Suppressor macrophage treated with lipopolysaccharide for 1 hour (primary cell): ENCODE measurements at regions not wholly inside any gene's neighbourhood (a gene's known extent, or its start where the extent isn't known, plus 50 kb on each side); places are given as distances from the start of the nearest gene placed in this dataset.
"Not testable (repeated sequence)": the region's sequence is repeated elsewhere in the genome, so short reads cannot be mapped to it uniquely, and the experiment has no call there.

ENCODE experiments used
- DNase-seq, 3 donors: peaks; one replicate each; pipeline ENCODE4 v3.0.0-alpha.2; 2020 to 2022

DNA sequence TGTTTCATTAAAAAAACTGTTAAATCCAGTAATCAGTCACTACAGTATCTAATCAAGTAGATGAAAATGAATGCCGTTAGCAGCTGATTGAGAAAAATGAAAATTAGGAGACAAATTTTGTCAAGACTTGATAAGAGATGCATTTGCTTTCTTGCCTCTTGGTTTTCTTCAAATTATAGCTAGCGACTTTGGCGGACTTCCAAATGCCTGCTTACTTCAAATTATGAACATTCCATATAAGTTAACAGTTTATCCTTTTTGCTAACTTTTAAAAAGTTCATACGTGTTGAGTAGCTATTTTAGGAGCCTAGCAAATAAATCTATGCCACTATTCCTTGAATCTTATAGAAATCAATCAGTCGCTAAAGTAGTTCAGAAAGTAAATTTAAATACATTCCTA, 58.8 kb downstream of the PPP4R3C start:
- DNase-seq = no peak

DNA sequence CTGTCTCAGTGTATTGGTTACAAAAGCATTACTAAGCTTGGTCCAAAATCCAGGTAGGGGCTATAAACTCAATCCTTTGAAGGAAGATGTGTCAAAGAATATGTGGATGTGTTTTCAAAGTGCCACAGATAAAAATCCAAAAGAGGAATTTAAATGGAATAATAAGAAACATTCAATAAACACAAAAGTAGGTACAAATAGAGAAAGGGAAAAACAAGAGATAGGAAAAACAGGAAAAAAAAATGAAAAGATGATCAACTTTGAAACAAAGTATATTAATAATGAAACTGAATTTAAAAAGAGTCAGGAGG, 64.0 kb downstream of the PPP4R3C start:
- DNase-seq = no peak

DNA sequence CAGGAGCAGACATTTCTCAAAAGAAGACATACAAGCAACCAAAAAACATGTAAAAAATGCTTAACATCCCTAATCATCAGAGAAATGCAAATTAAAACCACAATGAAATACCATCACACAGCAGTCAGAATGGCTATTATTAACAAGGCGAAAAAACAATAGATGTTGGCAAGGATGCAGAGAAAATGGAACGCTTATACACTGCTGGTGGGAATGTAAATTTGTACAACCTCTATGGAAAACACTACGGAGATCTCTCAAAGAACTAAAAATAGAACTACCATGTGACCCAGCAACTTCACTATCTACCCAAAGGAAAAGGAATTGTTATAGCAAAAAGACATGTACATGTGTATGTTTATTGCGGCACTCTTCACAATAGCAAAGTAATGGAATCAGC, 71.5 kb downstream of the PPP4R3C start:
- DNase-seq = no peak

DNA sequence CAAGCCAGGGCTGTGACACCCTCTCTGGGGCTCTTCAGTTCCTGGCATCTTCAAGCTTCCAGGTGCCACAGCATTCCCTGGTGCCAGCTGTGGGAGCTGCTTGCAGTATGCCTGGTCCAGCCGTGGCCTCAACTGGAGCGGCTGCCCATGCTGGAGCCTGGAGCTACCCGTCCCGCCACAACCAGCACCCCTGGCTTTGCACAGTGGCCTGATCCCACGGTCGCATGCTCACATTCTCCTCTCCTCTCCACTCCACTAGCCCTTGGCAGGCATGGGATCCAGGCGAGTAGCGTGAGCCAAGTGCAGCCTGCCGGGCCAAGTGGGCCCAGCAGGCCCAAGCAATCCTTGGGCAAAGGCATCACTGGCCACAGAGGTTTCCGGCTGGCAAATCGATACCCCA, 81.7 kb downstream of the PPP4R3C start:
- DNase-seq = no peak

DNA sequence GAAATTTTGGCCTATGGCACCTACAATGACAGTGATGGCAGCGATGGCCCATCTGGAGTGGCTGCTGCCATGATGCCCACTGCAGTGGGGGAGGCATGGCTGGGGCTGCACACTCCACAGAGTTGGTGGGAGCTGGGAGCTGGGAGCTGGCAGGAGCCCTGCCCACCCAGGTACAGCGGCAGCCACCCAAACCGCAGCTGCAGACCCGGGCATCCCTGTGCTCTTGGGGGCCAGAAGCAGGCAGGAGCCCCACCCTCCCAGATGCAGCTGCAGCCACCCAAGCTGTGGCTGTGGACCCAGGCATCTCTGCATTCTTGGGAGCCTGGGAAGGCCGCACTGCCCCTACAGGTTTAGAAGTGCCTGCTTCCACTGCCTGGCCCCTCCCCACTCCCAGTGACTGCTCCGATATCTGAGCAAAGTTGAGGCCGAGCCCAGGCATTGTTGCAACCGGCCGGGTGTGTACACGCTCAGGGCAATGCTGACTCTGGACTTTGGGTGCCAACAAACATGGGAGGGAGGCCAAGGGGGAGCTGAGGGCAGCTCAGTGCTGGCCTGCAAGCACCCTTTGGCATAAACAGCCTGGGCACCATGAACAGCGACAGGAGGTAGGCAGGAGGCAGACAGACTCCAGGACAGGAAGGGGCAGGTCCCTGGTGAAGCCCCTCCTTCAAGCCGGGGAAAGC, 82.8 kb downstream of the PPP4R3C start:
- no peak for DNase-seq

DNA sequence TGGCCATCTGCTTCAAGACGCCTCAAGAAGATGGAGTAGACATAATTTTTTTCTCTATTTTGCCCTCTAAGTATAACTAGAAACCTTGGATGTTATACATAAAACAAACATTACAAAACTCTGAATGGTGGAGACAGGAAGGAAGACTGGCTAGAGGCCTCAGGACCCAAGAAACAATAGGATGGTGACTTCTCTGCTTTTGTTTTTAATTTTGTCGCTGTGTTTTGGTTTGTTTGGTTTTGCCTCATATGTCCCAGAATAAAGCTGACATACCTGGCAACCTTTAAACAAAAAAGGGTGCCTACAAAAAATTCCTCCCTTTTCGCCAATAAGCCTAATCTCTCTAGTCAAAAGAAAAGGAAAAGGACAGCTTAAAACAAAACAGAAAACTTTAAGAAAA, 109.1 kb downstream of the PPP4R3C start:
- no peak for DNase-seq

DNA sequence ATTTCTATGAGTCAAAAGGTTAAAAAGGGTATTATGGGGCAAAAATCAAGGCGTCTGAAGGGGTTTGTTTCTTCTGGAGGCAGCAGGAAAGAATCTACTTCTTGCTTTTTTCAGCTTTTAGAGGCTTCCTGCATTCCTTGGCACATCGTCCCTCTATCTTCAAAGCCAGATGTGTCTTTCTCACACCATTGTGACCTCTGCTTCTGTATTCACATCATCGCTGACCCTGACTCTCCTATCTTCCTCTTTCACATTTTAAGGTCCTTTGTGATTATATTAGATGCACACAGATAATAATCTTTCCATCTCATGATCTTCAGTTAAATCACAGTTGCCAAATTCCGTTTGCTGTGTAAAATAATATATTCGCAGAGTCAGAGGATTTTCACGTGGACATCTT, 112.7 kb downstream of the PPP4R3C start:
- DNase-seq = no peak

DNA sequence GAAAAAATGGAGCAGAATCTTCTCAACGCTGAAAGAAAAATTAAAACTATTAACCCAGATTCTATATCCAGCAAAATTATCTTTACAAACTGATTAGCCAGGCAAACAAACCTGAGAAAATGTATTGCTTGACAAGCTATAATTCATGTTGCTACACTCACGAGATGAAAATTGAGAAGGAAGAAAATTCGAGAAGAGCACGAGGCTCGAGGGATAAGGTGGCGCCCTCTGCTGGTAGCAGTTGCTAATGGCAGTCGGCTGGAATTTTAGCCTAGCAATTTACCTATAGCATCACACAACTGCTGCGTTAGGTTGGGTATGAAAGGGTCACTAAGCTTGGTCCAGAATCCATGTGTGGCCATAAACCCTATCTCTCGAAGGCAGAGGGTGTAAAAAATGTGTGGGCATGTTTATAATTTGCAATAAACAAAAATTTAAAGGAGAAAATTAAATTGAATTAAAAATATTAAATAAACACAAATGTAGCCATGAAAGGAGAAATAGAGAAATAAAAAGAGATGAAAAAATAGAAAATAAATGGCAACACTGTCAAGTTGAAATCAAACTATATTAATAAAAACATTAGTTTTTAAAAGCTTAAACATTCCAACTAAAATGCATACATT, 126.6 kb downstream of the PPP4R3C start:
- DNase-seq = peak; percentile 38 to 53 (median 51)

DNA sequence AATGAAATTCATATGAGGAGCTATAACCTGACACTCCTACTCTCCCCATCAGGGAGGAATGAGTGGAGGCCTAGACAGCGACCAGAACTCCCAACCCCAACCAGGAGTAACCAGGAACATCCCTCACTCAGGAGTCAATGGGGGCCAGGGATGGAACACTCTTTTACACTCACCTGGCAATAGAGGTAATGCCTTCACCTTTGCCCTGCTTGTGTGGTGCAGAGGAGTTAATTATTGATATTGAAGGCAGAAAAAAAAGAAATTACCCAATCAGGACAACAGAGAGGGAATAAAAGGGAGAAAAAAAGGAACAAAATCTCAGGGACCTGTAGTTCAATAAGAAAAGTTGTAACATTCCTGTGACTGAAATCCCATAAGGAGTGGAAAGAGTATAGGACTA, 141.5 kb downstream of the PPP4R3C start:
- DNase-seq = no peak

DNA sequence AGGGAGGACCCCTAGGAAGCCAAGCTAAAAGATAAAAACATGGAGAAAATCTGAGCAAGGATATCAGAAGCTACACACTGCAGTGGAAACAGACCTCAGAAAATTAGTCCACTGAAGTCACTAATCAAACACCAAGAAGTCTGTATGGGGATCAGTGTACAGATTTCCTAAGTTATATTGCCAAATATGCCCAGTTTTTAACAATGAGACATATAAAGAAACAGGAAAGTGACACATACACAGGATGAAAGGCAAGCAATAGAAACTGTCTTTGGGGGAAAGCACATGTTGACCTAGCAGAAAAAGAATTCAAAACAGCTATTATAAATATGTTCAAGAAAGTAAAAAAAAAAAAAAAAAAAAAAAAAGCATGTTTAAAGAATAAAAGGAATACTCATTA, 153.7 kb downstream of the PPP4R3C start:
- no peak for DNase-seq

DNA sequence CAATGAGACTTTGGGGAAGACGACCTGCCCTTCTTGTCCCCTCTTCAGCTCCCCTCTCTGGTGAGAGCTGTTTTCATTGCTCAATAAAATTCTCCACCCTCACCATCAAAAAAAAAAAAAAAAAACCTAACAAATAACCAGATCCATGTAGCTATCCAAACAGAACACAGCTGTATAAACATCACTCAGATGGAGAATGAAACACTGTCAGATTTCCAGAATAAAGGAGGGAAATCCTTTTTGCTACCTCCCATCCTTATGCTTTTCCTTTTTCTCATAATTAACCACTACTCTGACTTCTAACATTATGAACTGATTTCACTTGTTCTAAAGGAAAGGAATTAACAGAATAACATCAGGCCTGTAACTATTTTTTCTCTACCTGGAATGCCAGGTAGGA, 155.6 kb downstream of the PPP4R3C start:
- DNase-seq = no peak

DNA sequence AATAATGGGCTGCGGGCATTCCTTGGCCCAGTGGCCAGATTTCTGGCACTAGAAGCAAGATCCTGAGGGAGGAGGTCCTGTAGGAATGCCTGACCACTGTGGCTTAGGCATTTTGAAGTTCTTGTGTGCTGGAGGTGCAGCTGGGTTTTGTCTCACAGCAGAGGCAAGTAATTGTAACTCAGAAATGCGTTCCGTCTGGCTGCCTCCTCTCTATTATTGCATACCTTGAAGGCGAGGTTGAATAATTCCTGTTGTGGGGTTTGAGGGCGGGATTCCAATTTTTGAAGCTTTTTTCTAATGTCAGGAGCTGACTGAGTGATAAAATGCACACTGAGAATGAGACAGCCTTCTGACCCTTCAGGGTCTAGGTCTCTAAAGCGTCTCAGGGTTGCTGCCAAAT, 170.6 kb downstream of the PPP4R3C start:
- not testable (repeated sequence) for DNase-seq

DNA sequence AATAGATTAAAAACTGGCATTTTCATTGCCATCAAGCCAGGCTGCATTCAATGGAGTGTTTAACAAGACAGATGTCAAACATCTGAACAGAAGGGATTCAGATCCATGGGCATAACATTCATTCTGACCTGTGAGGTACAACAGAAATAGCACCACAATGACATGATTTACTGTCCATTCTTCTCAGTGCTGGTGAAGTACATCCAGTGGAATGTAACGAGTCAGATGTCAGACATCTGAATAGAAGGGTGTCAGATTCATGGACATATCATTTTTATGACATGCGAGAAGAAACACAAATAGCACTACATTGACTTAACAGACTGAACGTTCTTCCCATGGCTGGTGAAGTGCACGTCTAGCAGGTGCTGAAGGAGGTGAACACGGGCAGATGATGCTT, 186.4 kb downstream of the PPP4R3C start:
- no peak for DNase-seq

DNA sequence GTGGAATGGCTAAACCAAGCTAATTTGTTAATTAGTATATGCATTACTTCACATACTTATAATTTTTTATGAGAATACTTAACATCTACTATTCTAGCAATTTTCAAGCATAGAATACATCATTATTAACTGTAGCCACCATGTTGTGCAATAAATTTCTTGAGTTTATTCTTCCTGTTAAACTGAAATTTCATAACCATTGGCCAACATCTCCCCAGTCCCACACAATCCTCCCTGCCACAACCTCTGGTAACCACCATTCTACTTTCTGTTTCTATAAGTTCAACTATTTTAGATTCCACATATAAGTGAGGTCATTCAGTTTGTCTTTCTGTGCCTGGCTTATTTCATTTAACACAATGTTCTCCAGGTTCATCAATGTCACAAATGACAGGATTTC, 208.5 kb downstream of the PPP4R3C start:
- peak; percentile 61 to 71 (median 67) for DNase-seq

DNA sequence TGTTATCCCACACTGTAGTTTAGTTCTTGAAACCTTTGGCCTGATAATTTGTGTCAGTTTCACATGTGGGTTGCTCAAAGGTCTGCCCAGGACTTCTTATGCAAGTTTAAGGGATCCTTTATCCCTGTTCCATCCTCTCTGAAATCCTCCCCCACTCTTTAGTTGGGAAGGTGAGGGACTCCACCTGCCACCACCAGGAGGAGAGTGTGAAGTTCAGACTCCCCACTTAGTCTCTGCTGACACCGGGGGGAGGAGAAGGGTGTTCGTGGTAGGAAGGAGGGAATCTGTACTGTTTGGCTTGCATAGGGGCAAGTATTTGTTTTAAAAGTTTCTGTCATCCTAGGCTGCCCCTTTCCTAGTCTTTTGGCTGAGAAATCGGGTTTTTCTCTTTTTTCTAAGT, 211.8 kb downstream of the PPP4R3C start:
- no peak for DNase-seq

DNA sequence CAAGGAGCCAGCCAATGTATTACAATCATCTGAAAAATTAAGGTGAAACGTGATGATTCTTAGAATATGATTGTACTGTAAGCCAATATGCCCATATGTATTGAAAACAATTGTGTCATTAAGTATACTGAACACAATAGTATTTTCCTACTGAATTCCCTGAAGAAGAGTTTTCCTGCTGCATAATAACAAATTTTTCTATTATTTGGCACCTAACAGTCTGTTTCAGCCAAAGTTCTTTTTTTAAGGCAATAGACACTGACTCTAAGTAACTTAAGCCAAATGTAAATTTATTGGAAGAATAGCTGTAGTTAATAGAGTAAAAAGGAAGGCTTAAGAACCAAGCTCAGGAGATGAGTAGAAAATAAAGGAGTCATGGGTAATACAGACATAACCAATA, 220.6 kb downstream of the PPP4R3C start:
- DNase-seq = no peak

DNA sequence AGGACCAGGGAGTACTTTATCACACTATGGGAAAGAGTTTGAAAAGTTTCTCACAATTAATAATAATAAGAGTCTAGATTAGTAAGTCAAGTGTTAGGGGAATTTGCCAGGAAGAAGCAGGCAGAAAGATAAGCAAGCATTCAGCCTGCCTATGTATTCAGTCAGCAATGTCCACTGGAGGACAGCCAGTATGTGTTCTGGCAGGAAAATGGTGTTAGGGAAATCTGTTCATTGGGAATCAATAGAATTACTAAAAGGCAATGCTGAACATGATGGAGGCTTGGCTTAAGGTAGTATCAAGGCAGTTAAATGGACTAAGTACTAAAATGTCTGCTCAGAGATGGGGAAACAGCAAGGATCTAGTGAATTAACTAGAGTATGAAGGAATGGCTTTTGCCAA, 221.2 kb downstream of the PPP4R3C start:
- DNase-seq = no peak

DNA sequence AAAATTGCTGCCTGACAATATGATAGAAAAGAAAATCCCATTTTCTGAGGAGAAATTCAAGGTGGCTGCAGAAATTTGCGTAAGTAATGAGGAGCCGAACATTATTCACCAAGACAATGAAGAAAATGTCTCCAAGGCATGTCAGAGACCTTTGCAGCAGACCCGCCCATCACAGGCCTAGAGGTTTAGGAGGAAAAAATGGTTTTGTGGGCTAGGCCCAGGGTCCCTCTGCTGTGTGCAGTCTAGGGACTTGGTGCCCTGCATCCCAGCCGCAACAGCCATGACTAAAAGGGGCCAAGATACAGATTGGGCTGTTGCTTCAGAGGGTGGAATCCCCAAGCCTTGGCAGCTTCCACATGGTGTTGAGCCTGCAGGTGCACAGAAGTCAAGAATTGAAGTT, 223.1 kb downstream of the PPP4R3C start:
- DNase-seq = not testable (repeated sequence)

DNA sequence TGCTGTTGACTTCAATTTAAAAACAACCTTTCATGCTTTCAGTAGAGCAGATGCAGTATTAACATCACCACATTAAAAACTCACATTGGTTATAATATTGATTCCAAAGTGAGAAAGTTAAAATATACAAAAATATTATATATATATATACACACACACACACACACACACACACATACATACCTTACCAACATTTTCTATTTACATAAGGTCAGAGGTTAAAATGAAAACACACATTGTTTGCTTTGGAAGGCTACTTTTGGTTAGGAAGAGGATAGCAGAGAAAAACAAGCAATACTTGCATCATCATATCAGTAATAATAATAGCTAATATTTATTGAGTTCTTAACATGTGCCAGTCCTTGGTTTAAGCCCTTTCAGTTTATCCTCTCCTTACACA, 226.5 kb downstream of the PPP4R3C start:
- no peak for DNase-seq

DNA sequence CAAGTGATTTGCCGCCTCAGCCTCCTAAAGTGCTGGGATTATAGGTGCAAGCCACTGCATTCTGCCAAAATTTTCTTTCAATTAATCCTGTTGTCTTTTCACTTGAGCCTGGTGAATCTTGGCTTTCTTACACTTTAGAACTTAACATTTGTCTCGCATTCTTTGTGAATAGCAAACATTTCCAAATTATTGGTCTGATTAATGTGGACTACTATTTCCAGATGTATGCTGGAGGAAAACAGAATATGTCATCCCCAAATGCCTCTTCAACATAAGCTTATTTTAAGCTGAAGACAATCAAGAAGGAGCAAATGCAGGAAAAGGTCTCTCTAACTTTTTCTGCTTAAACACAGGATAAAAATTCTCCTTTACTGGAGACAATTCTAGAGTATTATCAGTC, 233.4 kb downstream of the PPP4R3C start:
- DNase-seq = no peak

DNA sequence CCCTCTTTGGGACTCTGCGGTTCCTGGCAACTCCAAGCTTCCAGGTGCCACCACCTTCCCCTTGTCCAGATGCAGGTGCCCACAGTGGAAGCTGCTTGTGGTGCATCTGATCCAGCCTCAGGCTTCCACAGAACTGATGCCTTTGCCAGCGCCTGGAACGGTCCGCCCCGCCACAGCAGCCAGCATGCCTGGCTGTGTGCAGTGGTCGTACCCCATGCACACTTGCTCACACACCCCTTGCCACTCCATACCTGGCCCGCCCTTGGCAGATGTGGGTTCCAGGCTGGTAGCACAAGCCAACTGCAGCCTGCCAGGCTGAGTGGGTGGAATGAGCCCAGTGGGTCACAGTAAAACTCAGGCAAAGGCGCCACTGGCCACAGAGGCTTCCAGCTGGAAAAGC, 240.5 kb downstream of the PPP4R3C start:
- DNase-seq = no peak

DNA sequence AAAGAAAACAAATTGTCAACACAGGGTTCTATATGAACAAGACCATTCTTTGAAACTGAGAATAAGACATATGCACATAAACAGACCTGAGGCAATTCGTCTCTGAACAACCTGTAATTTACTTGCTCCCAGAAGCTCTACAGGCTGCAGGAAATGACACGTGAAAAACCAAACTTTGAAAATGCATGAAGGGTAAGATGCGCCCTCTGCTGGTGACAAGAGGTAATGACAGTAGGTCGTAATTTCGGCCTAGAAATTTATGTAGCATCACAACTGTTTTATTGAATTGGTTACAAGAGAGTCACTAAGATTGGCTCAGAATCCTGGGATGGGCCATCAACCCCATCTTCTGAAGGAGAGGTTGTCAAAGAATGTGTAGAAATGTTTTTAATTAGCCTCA, 276.5 kb downstream of the PPP4R3C start:
- DNase-seq = peak; percentile 15 to 34 (median 26)

DNA sequence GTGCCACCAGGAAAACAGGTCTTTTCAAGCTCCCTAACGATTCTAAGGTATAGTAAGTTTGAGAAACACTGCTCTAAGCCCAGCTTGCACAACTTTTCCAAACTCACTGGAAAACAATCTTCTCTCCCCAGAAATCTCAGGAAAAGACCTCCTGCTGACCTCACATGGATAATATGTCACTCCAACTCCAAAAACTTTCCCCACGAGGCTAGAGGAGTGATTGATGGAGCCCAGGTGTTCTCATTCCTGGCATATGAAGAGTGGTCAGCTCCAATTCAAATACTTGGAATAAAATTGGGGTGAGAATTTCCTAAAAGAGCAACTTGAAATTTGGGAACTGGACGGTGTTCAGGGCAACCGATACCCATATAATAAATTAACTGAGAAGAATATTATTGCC, 299.9 kb downstream of the PPP4R3C start:
- no peak for DNase-seq

DNA sequence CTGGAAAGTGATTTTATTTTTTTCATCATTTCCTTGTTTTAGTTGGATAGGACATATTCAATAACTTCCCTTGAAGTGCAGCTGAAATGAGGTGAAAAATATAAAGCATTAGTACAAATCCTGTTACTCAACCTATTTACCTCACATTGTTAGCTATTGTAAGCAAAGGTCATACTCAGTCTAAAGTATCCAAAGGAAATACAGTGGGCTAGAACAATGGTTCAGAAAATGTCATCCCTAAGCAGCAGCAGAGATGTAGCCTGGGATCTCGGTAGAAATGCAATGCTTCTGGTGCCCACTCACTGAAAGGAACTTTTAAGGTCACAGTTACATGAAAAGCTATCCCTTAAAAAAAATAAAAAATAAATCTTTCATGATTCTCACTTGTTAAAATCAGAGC, 300.6 kb downstream of the PPP4R3C start:
- no peak for DNase-seq

DNA sequence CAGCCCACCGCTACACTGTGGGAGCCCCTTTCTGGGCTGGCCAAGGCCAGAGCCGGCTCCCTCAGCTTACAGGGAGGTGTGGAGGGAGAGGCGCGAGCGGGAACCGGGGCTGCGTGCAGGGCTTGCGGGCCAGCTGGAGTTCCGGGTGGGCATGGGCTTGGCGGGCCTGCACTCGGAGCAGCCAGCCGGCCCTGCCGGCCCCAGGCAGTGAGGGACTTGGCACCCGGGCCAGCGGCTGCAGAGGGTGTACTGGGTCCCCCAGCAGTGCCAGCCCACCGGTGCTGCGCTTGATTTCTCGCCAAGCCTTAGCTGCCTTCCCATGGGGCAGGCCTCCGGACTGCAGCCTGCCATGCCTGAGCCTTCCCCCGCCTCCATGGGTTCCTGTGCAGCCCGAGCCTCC, 306.2 kb downstream of the PPP4R3C start:
- not testable (repeated sequence) for DNase-seq
